ENCODE measurements at regions not wholly inside any gene's neighbourhood (a gene's known extent, or its start where the extent isn't known, plus 50 kb on each side); places are given as distances from the start of the nearest gene placed in this dataset.

DNA sequence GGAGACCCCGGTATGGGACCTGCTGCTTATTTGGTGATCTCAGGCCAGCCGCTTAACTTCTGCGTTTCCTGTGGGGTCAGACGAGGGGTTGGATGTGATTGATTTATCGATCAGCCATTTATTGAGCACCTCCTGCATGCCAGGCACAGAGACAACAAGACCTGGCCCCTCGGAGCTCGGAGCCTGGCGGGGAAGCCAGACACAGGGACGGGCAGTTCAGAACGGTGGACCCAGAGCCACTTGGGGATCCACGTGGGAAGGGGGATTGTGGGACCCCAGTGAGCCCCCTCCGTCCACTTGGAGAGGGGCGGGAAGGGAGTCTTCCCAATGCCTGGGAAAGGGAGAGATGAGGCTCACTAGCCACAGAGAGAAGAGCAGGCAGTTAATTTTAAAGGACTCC lies 84.7 kb upstream of the CIBAR2 start:
- no CpG with 5 or more reads among the region's 13 CpGs for WGBS (ENCODE audit: insufficient coverage, insufficient read length)
- Histone ChIP-seq H3K4me3 (ENCODE audit: low read length) (no peak overlapping the region), H3K36me3 (ENCODE audit: control insufficient read depth, insufficient read depth, low read length) (no peaks in the 10 kb centered on the region), H3K9me3 (ENCODE audit: control insufficient read depth, insufficient read depth, low read length) (no peaks in the 10 kb centered on the region), H3K27ac (ENCODE audit: low read length) (no peak overlapping the region), H3K4me1 (ENCODE audit: control insufficient read depth, insufficient read depth, low read length) (0 out of 2 replicates have a peak, but pooled peaks cover under 1% of the 10 kb centered on the region), H3K27me3 (ENCODE audit: control insufficient read depth, insufficient read depth, low read length) (no peaks in the 10 kb centered on the region)
- DNase-seq (ENCODE audit: low read depth, low spot score) = no peak

DNA sequence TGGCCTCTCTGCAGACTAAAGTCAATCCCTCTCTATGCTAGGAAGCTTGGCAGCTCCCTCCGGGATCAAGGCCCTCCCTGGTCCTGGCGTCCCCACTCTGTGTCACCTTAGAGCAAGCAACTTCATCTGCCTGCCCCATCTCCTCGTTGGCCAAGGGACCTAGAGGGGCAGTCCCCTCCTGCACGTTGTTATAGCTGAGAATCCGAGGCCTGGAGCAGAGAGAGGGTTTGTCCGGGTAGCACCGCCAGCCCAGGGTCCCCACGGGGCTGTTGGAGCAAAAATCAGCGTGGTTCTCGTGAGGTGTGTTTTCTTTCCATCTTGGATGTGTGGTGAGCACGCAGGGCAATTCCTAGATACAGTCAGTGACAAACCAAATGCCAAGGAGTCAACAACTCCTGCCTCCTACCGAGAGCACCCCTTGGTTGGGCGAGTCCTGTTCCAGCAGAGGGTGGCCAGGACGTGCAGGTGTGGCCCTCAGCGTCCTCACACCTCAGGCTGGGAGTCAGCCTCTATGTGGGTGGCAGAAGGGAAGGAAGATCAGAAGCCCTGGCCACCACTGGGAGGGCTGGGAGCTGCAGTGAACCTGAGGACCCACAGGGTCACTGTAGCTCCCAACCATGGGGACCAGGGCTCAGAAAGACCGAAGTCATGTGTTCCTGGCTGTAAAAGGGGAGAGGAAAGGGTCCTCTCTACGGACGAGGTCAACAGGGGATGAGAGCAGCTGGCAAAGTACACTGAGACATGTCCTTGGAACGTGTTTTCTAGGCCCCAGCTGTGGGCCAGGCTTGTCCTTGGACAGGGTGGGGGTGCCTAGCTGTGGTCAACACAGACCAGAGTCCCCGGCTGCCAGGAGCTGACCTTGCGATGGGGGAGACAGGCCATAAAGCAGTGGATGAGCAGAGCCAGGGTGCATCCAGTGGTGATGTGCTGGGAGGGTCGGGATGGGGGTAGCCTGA lies 85.6 kb upstream of the CIBAR2 start:
- WGBS (ENCODE audit: insufficient coverage, insufficient read length) = no CpG with 5 or more reads among the region's 22 CpGs
- no peaks in the 10 kb centered on the region for H3K27me3 ChIP-seq (ENCODE audit: control insufficient read depth, insufficient read depth, low read length)
- H3K27ac ChIP-seq (ENCODE audit: low read length) = no peak overlapping the region
- no peaks in the 10 kb centered on the region for H3K9me3 ChIP-seq (ENCODE audit: control insufficient read depth, insufficient read depth, low read length)
- no peak overlapping the region for H3K4me3 ChIP-seq (ENCODE audit: low read length)
- no peaks in the 10 kb centered on the region for H3K36me3 ChIP-seq (ENCODE audit: control insufficient read depth, insufficient read depth, low read length)
- H3K4me1 ChIP-seq (ENCODE audit: control insufficient read depth, insufficient read depth, low read length) = peaks cover 5% of the 10 kb centered on the region; the same call in 1 of the 2 replicates
- no peak for DNase-seq (ENCODE audit: low read depth, low spot score)

DNA sequence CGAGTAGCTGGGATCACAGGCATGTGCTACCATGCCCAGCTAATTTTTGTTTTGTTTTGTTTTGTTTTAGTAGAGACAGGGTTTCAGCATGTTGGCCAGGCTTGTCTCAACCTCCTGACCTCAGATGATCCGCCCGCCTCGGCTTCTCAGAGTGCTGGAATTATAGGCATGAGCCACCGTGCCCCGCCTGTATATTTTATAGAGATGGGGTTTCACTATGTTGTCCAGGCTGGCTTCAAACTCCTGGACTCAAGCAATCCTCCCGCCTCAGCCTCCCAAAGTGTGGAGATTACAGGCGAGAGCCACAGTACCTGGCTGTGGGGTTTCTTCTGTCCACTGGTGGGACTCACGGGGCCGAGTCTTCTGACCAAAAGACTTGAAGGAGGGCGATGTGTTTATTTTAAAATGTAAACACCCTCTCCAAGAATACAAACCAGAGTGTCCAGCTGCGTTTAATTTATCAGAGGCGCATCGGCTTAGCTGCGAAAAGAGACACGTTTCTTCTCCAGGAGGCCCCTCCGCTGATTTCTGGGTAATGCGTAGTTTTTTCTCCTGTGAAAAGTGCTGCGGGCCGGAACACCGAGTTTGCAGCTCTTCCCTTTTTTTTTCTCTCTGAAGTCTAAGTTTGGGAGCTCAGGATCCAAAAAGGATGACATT lies 86.9 kb upstream of the CIBAR2 start:
- H3K36me3 ChIP-seq (ENCODE audit: control insufficient read depth, insufficient read depth, low read length) = no peaks in the 10 kb centered on the region
- no peak overlapping the region for H3K27ac ChIP-seq (ENCODE audit: low read length)
- peaks cover 8% of the 10 kb centered on the region for H3K4me1 ChIP-seq (ENCODE audit: control insufficient read depth, insufficient read depth, low read length)
- no peak for DNase-seq (ENCODE audit: low read depth, low spot score)
- no peak overlapping the region for H3K4me3 ChIP-seq (ENCODE audit: low read length)
- no peaks in the 10 kb centered on the region for H3K27me3 ChIP-seq (ENCODE audit: control insufficient read depth, insufficient read depth, low read length)
- no peaks in the 10 kb centered on the region for H3K9me3 ChIP-seq (ENCODE audit: control insufficient read depth, insufficient read depth, low read length)
- WGBS (ENCODE audit: insufficient coverage, insufficient read length) = no CpG with 5 or more reads among the region's 21 CpGs

DNA sequence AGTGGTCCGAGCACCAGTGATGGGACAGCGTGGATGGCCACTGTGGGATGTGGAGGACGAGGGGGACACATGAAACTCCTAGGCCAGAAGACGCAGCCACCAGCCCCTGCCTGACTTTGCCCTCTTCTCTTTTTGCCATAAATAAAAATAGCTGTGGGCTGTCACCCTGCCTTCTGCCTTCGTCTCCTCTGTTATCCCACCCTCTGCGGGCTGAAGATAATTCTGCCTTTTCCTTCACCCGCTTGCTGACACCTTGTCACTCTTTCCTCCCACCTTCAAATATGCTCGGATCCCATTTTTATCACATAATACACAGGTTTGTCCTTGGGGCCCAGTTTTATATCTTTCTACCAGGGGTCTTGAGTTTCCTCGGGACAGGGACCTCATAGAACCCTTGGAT lies 87.6 kb upstream of the CIBAR2 start:
- H3K27ac ChIP-seq (ENCODE audit: low read length) = no peak overlapping the region
- WGBS (ENCODE audit: insufficient coverage, insufficient read length) = no CpG with 5 or more reads among the region's 9 CpGs

DNA sequence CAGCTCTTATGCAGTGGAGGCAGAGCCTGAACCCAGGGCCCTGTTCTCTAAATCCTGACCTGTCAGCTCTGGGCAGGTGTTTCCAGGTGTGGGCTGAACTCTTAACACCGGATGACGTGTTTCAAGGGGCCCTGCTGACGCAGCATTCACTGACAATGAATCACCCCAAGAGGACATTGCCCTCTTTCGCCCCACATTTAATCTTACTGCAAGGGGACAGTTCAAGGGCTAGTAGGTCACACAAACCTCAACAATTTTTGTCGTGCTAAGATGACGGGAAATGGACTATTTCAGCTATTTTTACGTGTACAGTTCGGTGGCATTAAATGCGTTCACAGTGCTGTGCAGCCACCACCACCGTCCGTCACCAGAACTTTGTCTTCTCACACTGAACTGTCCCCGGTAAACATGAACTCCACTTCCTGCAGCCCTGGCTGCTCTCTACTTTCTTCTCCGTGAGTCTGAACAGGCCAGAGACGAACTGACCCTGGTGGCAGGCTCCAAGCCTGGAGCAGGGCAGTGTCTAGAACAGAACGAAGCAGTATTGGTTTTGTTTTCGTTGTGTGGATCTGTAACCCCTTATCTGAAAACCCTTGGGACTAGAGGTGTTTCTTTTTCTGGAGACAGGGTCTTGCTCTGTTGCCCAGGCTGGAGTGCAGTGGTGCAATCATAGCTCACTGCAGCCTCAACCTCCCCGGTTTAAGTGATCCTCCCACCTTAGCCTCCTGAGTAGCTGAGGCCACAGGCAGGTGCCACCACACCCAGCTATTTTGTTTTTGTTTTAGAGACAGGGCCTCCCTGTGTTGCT lies 88.4 kb upstream of the CIBAR2 start:
- peaks cover 8% of the 10 kb centered on the region for H3K4me1 ChIP-seq (ENCODE audit: control insufficient read depth, insufficient read depth, low read length)
- no peaks in the 10 kb centered on the region for H3K27me3 ChIP-seq (ENCODE audit: control insufficient read depth, insufficient read depth, low read length)
- no peaks in the 10 kb centered on the region for H3K36me3 ChIP-seq (ENCODE audit: control insufficient read depth, insufficient read depth, low read length)
- no CpG with 5 or more reads among the region's 17 CpGs for WGBS (ENCODE audit: insufficient coverage, insufficient read length)
- H3K4me3 ChIP-seq (ENCODE audit: low read length) = no peak overlapping the region
- no peak overlapping the region for H3K27ac ChIP-seq (ENCODE audit: low read length)
- no peak for DNase-seq (ENCODE audit: low read depth, low spot score)
- H3K9me3 ChIP-seq (ENCODE audit: control insufficient read depth, insufficient read depth, low read length) = no peaks in the 10 kb centered on the region

More for the DNA sequence above, 87.6 kb upstream of the CIBAR2 start:
- H3K9me3 ChIP-seq (ENCODE audit: control insufficient read depth, insufficient read depth, low read length) = no peaks in the 10 kb centered on the region
- DNase-seq (ENCODE audit: low read depth, low spot score) = no peak
- H3K36me3 ChIP-seq (ENCODE audit: control insufficient read depth, insufficient read depth, low read length) = no peaks in the 10 kb centered on the region
- no peak overlapping the region for H3K4me3 ChIP-seq (ENCODE audit: low read length)
- peaks cover 8% of the 10 kb centered on the region for H3K4me1 ChIP-seq (ENCODE audit: control insufficient read depth, insufficient read depth, low read length)
- no peaks in the 10 kb centered on the region for H3K27me3 ChIP-seq (ENCODE audit: control insufficient read depth, insufficient read depth, low read length)

DNA sequence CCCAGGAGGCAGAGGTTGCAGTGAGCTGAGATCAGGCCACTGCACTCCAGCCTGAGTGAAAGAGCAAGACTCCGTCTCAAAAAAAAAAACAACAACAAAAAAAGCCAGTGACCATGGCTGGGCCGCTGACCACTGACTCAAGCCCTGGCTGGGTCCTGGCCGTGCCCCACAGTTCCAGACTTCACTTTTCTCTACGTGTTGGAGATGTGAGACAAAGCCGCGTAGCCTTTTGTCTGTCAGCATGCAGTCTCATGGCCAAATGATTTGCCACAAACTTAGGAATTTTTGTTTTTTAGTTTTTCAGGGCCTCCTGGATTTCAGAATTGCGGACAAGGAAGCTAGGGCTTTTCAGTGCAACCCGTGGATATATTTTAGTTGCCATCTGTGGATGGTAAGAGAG lies 89.3 kb upstream of the CIBAR2 start:
- no CpG with 5 or more reads among the region's 8 CpGs for WGBS (ENCODE audit: insufficient coverage, insufficient read length)
- H3K4me3 ChIP-seq (ENCODE audit: low read length) = no peak overlapping the region
- H3K27ac ChIP-seq (ENCODE audit: low read length) = no peak overlapping the region
- DNase-seq (ENCODE audit: low read depth, low spot score) = no peak
- no peaks in the 10 kb centered on the region for H3K9me3 ChIP-seq (ENCODE audit: control insufficient read depth, insufficient read depth, low read length)
- H3K4me1 ChIP-seq (ENCODE audit: control insufficient read depth, insufficient read depth, low read length) = peaks cover 13% of the 10 kb centered on the region
- no peaks in the 10 kb centered on the region for H3K27me3 ChIP-seq (ENCODE audit: control insufficient read depth, insufficient read depth, low read length)
- H3K36me3 ChIP-seq (ENCODE audit: control insufficient read depth, insufficient read depth, low read length) = no peaks in the 10 kb centered on the region

DNA sequence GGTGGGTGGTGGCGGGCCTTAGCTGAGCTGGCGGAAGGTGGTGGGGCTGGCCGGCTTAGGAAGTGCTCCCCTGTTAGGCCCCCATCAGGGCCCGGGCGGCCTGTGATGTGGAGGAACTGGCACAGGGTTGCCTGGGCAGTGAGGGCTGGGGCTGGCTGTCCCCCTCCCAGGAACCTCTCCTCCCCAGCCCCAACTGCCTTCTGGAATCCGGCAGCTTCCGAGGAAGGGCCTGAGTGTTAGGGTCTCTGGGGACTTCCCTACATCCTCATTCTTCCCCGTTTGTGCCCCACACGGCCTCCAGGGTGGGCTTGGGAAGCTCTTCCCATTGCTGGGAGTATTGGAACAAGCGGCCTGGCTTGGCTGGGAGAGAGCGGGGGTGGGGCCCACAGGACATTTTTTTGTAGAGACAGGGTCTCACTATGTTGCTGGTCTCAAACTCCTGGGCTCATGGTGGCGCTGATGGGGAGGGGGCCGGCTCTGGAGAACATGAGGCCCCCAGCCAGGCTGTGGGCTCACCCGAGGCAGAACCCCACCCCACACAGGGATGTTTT lies 89.9 kb upstream of the CIBAR2 start:
- H3K4me1 ChIP-seq (ENCODE audit: control insufficient read depth, insufficient read depth, low read length) = peaks cover 17% of the 10 kb centered on the region
- no peak overlapping the region for H3K4me3 ChIP-seq (ENCODE audit: low read length)
- no peaks in the 10 kb centered on the region for H3K36me3 ChIP-seq (ENCODE audit: control insufficient read depth, insufficient read depth, low read length)
- no peaks in the 10 kb centered on the region for H3K9me3 ChIP-seq (ENCODE audit: control insufficient read depth, insufficient read depth, low read length)
- no CpG with 5 or more reads among the region's 14 CpGs for WGBS (ENCODE audit: insufficient coverage, insufficient read length)
- DNase-seq (ENCODE audit: low read depth, low spot score) = no peak
- H3K27ac ChIP-seq (ENCODE audit: low read length) = no peak overlapping the region
- no peaks in the 10 kb centered on the region for H3K27me3 ChIP-seq (ENCODE audit: control insufficient read depth, insufficient read depth, low read length)

DNA sequence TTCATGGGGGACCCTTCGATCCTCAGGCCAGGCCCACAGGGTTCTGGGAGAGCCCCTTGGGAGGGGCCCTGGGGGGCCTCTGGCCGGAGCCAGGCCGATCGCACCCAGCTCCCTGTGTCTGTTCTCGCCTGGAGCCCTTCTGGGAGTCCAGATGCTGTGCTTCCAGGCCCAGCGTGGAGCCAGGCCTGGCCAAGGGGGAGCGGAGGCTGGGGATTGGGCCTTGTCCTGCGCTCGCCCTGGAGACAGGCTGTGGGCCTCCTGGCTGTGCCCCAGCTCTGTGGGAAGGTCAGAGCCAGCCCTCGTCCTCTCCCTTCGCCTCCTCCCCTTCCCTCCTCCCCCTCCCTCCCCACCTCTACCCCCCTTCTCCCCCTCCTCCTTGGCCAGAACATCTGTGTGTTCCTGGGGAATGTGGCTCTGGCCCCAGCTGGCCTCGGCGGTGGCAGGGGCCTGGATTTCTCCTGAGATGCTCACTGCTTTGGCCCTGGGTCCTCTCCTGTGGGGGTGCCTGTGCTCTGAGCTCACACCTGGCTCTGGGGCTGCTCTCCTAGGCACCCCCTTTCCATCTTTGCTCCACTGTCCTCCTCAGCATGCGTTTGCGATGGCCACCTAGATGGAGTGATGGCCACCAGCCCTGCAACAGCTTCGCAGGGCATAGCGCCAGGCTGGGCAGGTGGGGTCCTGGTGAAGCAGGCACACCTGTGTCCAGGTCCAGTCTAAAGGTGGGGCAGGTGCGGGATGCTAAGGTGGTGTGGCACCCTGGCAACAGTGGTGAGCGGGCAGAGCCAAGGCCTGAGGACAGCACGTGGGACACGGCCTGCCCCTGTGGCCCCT lies 90.6 kb upstream of the CIBAR2 start:
- H3K4me1 ChIP-seq (ENCODE audit: control insufficient read depth, insufficient read depth, low read length) = peaks cover 18% of the 10 kb centered on the region
- H3K9me3 ChIP-seq (ENCODE audit: control insufficient read depth, insufficient read depth, low read length) = no peaks in the 10 kb centered on the region
- H3K27me3 ChIP-seq (ENCODE audit: control insufficient read depth, insufficient read depth, low read length) = no peaks in the 10 kb centered on the region
- peak; percentile 25 for DNase-seq (ENCODE audit: low read depth, low spot score)
- H3K36me3 ChIP-seq (ENCODE audit: control insufficient read depth, insufficient read depth, low read length) = no peaks in the 10 kb centered on the region
- H3K4me3 ChIP-seq (ENCODE audit: low read length) = no peak overlapping the region
- no peak overlapping the region for H3K27ac ChIP-seq (ENCODE audit: low read length)
- WGBS (ENCODE audit: insufficient coverage, insufficient read length) = no CpG with 5 or more reads among the region's 21 CpGs

DNA sequence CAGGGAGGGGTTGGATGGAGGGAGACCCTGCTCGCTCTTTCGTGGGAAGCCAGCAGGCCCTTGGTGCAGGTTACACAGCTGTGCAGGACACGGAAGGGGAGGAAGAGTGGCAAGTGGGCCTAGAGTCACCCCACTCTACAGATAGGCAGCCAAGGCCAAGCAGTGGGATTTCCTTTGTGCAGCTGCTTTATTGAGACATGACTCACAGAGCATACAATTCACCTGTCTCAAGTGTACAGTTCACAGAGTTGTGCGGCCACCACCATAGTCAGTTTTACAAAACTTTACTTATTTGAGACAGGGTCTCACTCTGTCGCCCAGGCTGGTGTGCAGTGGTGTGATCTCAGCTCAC lies 91.2 kb upstream of the CIBAR2 start:
- Histone ChIP-seq H3K27ac (ENCODE audit: low read length) (no peak overlapping the region), H3K27me3 (ENCODE audit: control insufficient read depth, insufficient read depth, low read length) (no peaks in the 10 kb centered on the region), H3K9me3 (ENCODE audit: control insufficient read depth, insufficient read depth, low read length) (no peaks in the 10 kb centered on the region), H3K36me3 (ENCODE audit: control insufficient read depth, insufficient read depth, low read length) (no peaks in the 10 kb centered on the region), H3K4me1 (ENCODE audit: control insufficient read depth, insufficient read depth, low read length) (peaks cover 18% of the 10 kb centered on the region), H3K4me3 (ENCODE audit: low read length) (no peak overlapping the region)
- WGBS (ENCODE audit: insufficient coverage, insufficient read length) = no CpG with 5 or more reads among the region's 5 CpGs
- DNase-seq (ENCODE audit: low read depth, low spot score) = no peak

Measured in iPS DF 6.9 (cell line).